NCI-H2107 treated with DMSO at 0.1 percent for 48 hours (cell line): ENCODE measurements at regions not wholly inside any gene's neighbourhood (a gene's known extent, or its start where the extent isn't known, plus 50 kb on each side); places are given as distances from the start of the nearest gene placed in this dataset.
"Not testable (repeated sequence)": the region's sequence is repeated elsewhere in the genome, so short reads cannot be mapped to it uniquely, and the experiment has no call there.

ENCODE experiments used
- DNase-seq: peaks from one replicate; lab custom pipeline; 2025; ENCODE audit not compliant: unreplicated experiment; lab: John Stamatoyannopoulos, UW

- DNase-seq = no peak
Measured at GRCh38 chr12:89161557-89161956, 190.7 kb downstream of the DUSP6 start.

DNA sequence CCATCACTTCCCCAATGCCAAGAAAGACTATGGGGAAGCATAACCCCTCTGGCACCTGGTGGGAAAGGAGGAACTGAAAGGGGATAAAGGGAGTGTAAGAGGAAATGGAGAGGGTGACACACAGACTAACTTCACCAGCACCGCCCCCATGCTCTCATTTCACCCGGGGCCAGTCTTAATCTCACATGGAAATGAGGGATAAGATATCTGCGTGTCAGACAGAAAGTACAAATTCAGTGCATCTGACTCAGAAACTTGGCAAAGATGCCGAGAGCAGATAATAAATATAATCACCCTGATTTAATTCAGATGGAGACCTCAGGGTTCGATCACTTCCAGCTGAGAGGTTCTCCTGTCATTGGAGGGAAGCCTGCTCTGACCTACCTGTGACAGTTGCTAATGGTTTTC is 191.6 kb downstream of the DUSP6 start:
- DNase-seq = no peak

- DNase-seq = no peak
Measured at GRCh38 chr12:89157413-89157812, 194.9 kb downstream of the DUSP6 start.

GRCh38 chr12:89156862-89157262 is 195.4 kb downstream of the DUSP6 start:
- DNase-seq = no peak

- no peak for DNase-seq
Measured at GRCh38 chr12:89156340-89156739, 196.0 kb downstream of the DUSP6 start.

GRCh38 chr12:89155826-89156225 is 196.5 kb downstream of the DUSP6 start:
- no peak for DNase-seq

GRCh38 chr12:89154743-89155499 is 197.4 kb downstream of the DUSP6 start:
- DNase-seq = no peak

DNA sequence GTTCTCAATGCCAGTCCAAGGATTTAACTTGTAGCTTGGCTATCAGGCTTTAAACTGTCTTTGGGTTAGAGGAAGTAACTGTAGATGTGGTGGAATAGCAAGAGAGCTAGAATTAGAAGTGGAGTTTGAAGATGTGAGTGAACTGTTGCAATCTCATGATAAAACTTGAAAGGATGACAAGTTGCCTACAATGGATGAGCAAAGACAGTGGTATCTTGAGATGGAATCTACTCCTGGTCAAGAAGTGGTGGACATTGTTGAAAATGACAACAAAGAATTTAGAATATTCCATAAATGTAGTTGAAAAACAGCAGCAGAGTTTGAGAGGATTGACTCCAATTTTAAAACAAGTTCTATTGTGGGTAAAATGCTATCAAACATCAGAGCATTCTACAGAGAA is 199.0 kb downstream of the DUSP6 start:
- DNase-seq = no peak

GRCh38 chr12:89151536-89151935 is 200.8 kb downstream of the DUSP6 start:
- DNase-seq = no peak

DNA sequence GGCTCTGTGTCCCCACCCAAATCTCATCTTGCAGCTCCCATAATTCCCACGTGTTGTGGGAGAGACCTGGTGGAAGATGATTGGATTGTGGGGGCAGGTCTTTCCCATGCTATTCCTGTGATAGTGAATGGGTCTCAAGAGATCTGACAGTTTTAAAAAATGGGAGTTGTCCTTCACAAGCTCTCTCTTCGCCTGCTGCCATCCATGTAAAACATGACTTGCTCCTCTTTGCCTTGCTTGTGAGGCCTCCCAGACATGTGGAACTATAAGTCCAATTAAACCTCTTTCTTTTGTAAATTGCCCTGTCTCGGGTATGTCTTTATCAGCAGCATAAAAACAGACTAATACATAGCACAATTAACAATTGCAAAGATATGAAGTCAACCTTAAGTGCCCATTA is 201.5 kb downstream of the DUSP6 start:
- DNase-seq = not testable (repeated sequence)

DNA sequence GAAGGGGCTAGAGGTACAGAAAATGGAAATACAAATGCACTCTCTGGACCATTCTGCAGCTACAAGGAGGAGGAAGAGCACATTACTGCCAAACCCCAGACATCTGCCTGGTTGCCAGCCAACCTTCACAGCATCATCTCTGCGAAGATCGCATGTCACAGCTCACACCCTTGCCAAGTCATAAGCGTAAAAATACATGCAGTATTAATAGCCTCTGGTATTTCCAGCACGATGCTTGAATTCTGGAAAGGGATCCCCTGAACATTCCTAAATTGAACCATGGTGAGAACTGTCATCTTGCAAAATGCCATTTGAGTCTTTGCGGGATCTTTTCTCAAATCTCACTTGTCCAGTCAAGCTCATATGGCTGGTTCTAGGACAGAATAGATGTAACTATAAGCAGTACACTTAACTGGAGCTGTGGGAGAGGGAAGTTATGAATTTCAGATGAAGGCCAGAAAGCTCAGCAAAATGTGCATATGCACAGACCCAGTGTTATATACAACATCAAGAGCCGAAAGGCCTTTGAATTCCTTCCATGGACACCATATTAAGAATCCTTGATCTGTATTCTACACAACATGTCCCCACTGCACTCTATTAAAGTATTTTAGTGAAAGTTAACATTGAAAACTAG is 211.6 kb downstream of the DUSP6 start:
- no peak for DNase-seq

DNA sequence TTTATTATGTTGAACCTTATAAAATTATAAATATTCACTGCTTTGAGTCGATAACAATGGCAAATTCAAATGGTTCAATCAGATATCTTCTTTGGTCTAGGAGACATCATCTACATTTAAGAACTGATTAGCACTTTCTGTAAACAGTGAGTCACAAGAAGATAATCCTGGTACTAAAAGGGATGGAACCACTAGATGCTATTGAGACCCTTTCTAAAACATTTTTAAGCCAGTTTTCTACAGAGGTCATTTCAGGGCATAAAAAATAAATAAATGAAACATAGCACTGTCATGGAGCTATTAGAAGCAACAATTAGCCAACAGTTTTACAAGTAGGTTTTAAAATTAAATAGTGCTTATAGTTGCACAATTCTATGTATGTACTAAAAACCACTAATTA is 212.2 kb downstream of the DUSP6 start:
- DNase-seq = no peak

GRCh38 chr12:89139390-89139789 is 212.9 kb downstream of the DUSP6 start:
- DNase-seq = no peak

DNA sequence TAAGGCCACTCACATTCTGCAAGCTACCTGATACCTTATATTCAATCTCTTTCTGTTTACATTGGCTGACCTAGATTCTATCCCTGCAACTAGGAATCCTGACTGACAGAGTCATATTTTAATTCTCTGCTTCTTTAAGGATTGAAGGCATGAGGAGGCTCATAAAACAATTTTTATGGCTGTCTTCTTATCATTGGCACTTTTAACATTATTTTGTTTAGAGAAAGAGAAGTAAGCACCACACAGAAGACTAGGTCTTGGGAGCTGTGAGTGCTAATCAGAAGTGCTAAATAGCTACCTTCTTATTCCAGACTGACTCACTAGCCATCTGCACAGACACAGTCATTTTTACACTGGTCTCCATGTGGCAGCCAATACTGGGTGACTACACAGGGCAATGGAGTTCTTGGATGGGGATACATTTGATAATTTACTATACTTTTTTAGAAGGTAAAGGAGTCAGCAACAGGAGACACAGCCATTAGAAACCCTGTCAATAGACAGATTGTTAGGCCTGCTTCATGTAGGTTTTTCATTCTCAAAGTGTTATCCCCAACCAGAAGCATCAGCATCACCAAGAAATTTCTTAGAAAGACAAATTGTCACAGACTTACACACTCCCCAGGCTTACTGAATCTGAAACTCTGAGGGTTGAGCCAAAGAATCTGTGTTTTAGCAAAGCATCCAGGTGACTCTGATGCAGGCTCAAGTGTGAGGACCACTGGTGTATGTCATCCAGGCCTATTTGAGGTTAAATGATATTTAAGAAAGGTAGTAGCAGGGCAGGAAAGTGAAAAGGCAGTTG is 214.1 kb downstream of the DUSP6 start:
- DNase-seq = no peak

GRCh38 chr12:89135976-89136634 is 216.2 kb downstream of the DUSP6 start:
- no peak for DNase-seq

GRCh38 chr12:89134213-89134770 is 218.0 kb downstream of the DUSP6 start:
- peak; percentile 25 for DNase-seq

- DNase-seq = no peak
Measured at GRCh38 chr12:89129167-89129870, 223.0 kb downstream of the DUSP6 start.

- DNase-seq = no peak
Measured at GRCh38 chr12:89126712-89127111, 225.6 kb downstream of the DUSP6 start.

- DNase-seq = no peak
Measured at GRCh38 chr12:89122852-89123251, 229.4 kb downstream of the DUSP6 start.

- DNase-seq = no peak
Measured at GRCh38 chr12:89117448-89118034, 234.8 kb downstream of the DUSP6 start.
